Embryonic facial prominence (tissue), 1 donor: ENCODE measurements at regions not wholly inside any gene's neighbourhood (a gene's known extent, or its start where the extent isn't known, plus 50 kb on each side); places are given as distances from the start of the nearest gene placed in this dataset.

Source experiments
- DNase-seq: peaks from one replicate; pipeline ENCODE4 v3.0.0-alpha.2; 2016; ENCODE audit errors: extremely low spot score

DNA sequence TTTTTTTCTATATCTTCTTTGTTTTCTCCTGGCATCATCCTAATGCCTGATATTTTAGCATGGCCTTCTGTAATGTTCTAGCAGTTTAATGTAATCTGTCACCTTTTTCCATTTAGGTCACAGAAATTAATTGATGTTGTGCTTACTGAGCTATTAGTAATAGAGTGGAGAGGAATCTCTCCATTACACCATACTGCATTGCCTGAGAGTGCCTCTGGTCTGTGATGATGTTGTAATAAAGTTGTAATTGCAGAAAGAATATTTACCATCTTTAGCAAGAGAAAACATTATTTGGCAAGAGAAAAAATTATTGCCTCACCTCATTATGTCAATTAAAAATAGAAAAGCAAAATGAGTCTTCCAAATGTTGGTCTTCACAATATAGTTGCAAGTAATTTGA is 213.2 kb downstream of the KCNJ3 start:
- DNase-seq, result no peak

GRCh38 chr2:154910701-154911100 is 212.2 kb downstream of the KCNJ3 start:
- no peak for DNase-seq

DNA sequence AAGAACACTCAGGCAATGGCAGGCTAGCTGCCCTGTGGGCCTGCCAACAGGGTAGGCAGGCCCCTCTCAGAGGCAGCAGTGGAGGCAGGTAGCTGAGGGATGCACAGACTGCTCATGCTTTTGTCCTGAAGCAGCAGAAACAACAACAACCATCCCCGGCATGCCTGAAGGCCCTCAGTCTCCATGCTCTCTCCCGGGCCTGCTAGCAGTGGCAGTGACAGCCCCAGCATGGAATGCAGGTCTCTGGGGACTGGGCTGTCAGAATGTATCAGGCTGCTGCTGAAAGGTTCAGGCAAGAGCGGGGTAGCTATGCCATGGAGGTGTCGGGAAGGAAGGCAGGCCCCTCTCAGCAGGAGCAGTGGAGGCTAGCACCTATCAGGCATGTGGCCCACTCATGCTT is 209.8 kb downstream of the KCNJ3 start:
- no peak for DNase-seq
